GM18861 (cell line): ENCODE measurements at regions not wholly inside any gene's neighbourhood (a gene's known extent, or its start where the extent isn't known, plus 50 kb on each side); places are given as distances from the start of the nearest gene placed in this dataset.

Experiments used
- ATAC-seq: cut with Tn5 transposase; IDR thresholded peaks from one replicate; pipeline ENCODE4 v1.9.1; 2021; ENCODE audit not compliant: unreplicated experiment

- no peak for ATAC-seq
Observed at GRCh38 chr3:96022676-96023075, 791.7 kb upstream of the EPHA6 start.

GRCh38 chr3:96027718-96028117 is 786.7 kb upstream of the EPHA6 start:
- no peak for ATAC-seq

- no peak for ATAC-seq
Observed at GRCh38 chr3:96039632-96040031, 774.8 kb upstream of the EPHA6 start.

- no peak for ATAC-seq
Observed at GRCh38 chr3:96059301-96059700, 755.1 kb upstream of the EPHA6 start.

- ATAC-seq = no peak
Observed at GRCh38 chr3:96069065-96069464, 745.3 kb upstream of the EPHA6 start.

GRCh38 chr3:96070678-96071077 is 743.7 kb upstream of the EPHA6 start:
- no peak for ATAC-seq

GRCh38 chr3:96071097-96071496 is 743.3 kb upstream of the EPHA6 start:
- ATAC-seq = no peak

GRCh38 chr3:96072226-96072625 is 742.2 kb upstream of the EPHA6 start:
- ATAC-seq = no peak

- no peak for ATAC-seq
Observed at GRCh38 chr3:96083610-96084009, 730.8 kb upstream of the EPHA6 start.

- ATAC-seq = no peak
Observed at GRCh38 chr3:96086018-96086417, 728.4 kb upstream of the EPHA6 start.

GRCh38 chr3:96101006-96101560 is 713.3 kb upstream of the EPHA6 start:
- no peak for ATAC-seq

GRCh38 chr3:96106701-96107100 is 707.7 kb upstream of the EPHA6 start:
- no peak for ATAC-seq
